HepG2 (cell line): ENCODE measurements at regions not wholly inside any gene's neighbourhood (a gene's known extent, or its start where the extent isn't known, plus 50 kb on each side); places are given as distances from the start of the nearest gene placed in this dataset.

ENCODE experiments used
- BCL6 ChIP-seq: IDR thresholded peaks from 2 replicates; pipeline ENCODE4 v1.6.1; 2016; ENCODE audit warnings: missing genetic modification reagents, missing compliant biosample characterization
- CEBPB ChIP-seq: IDR thresholded peaks from 2 replicates; pipeline ENCODE4 v1.6.1; 2011; ENCODE audit warnings: low read depth, low read length, improper control_type of control experiment, borderline replicate concordance
- ELF1 ChIP-seq: sonication (generic); formaldehyde crosslinking; IDR thresholded peaks from 2 replicates; pipeline ENCODE4 v1.4.0; 2020; ENCODE audit warnings: missing genetic modification reagents
- FOXJ3 ChIP-seq: sonication (generic); formaldehyde crosslinking; IDR thresholded peaks from 2 replicates; pipeline ENCODE4 v1.4.0; 2020; ENCODE audit warnings: missing genetic modification reagents, mild to moderate bottlenecking, borderline replicate concordance
- HOXA7 ChIP-seq: sonication (generic); formaldehyde crosslinking; IDR thresholded peaks from 2 replicates; pipeline ENCODE4 v1.8.1; 2022; ENCODE audit warnings: mild to moderate bottlenecking, missing genetic modification reagents, moderate library complexity
- KLF11 ChIP-seq: IDR thresholded peaks from 2 replicates; pipeline ENCODE4 v1.6.1; 2016; ENCODE audit warnings: missing compliant biosample characterization
- KLF16 ChIP-seq, 2 experiments: sonication (generic) in 1 of 2; formaldehyde crosslinking in 1 of 2; IDR thresholded peaks; 2 replicates each; pipeline versions ENCODE4 v1.6.1 to v1.8.0; 2016 to 2023; ENCODE audit warnings: missing genetic modification reagents in 2 of 2, missing compliant biosample characterization in 1 of 2
- MAZ ChIP-seq, 2 experiments: sonication (generic) in 1 of 2; formaldehyde crosslinking in 1 of 2; IDR thresholded peaks; 2 replicates each; pipeline versions ENCODE4 v1.5.0 to v1.6.1; 2012 to 2020; ENCODE audit warnings: low read depth in 2 of 2, mild to moderate bottlenecking in 2 of 2, borderline replicate concordance in 1 of 2, improper control_type of control experiment in 1 of 2, low read length in 1 of 2, missing genetic modification reagents in 1 of 2, moderate library complexity in 1 of 2
- MTA1 ChIP-seq: sonication (generic); formaldehyde crosslinking; IDR thresholded peaks from 2 replicates; pipeline ENCODE4 v1.4.0; 2020; ENCODE audit warnings: missing genetic modification reagents, mild to moderate bottlenecking, borderline replicate concordance
- NFE2L2 ChIP-seq: fragments of 150-350 bp; IDR thresholded peaks from 2 replicates; pipeline ENCODE4 v1.6.1; 2014; ENCODE audit warnings: low read length
- NONO ChIP-seq, 2 experiments: fragments of 450-650 bp in 1 of 2; sonication (generic) in 1 of 2; formaldehyde crosslinking in 1 of 2; IDR thresholded peaks in 1 of 2; conservative IDR thresholded peaks in 1 of 2; 2 replicates each; pipeline versions ENCODE4 v1.6.1 to v1.8.0; 2017 to 2022; ENCODE audit warnings: mild to moderate bottlenecking in 1 of 2, missing genetic modification reagents in 1 of 2, moderate library complexity in 1 of 2
- ONECUT2 ChIP-seq: sonication (generic); formaldehyde crosslinking; IDR thresholded peaks from 2 replicates; pipeline ENCODE4 v1.4.0; 2020; ENCODE audit warnings: missing genetic modification reagents
- RBAK ChIP-seq: sonication (generic); formaldehyde crosslinking; IDR thresholded peaks from 2 replicates; pipeline ENCODE4 v1.5.1; 2020; ENCODE audit warnings: mild to moderate bottlenecking, missing genetic modification reagents
- RFXAP ChIP-seq: sonication (generic); formaldehyde crosslinking; IDR thresholded peaks from 2 replicates; pipeline ENCODE4 v1.4.0; 2020; ENCODE audit warnings: missing genetic modification reagents, borderline replicate concordance
- RORA ChIP-seq: sonication (generic); formaldehyde crosslinking; IDR thresholded peaks from 2 replicates; pipeline ENCODE4 v1.5.0; 2020; ENCODE audit warnings: mild to moderate bottlenecking, missing genetic modification reagents, moderate library complexity
- SMAD3 ChIP-seq: sonication (generic); formaldehyde crosslinking; IDR thresholded peaks from 2 replicates; pipeline ENCODE4 v1.4.0; 2020; ENCODE audit warnings: missing genetic modification reagents
- SMARCE1 ChIP-seq: fragments of 450-650 bp; IDR thresholded peaks from 2 replicates; pipeline ENCODE4 v1.6.1; 2017; ENCODE audit warnings: borderline replicate concordance
- ZNF703 ChIP-seq: sonication (generic); formaldehyde crosslinking; IDR thresholded peaks from 2 replicates; pipeline ENCODE4 v1.5.1; 2020; ENCODE audit warnings: missing genetic modification reagents, mild to moderate bottlenecking, moderate library complexity, borderline replicate concordance
- ZNF737 ChIP-seq: sonication (generic); formaldehyde crosslinking; IDR thresholded peaks from 2 replicates; pipeline ENCODE4 v1.5.0; 2020; ENCODE audit warnings: missing genetic modification reagents, mild to moderate bottlenecking, borderline replicate concordance
- ZSCAN25 ChIP-seq: sonication (generic); formaldehyde crosslinking; IDR thresholded peaks from 2 replicates; pipeline ENCODE4 v1.8.0; 2022; ENCODE audit warnings: mild to moderate bottlenecking, missing genetic modification reagents
- TF ChIP-seq, protein P1 (sequence below): sonication (generic); formaldehyde crosslinking; IDR thresholded peaks from 2 replicates; pipeline ENCODE4 v1.9.0; 2021; ENCODE audit warnings: mild to moderate bottlenecking, missing genetic modification reagents
- TF ChIP-seq, protein P2 (sequence below): sonication (generic); formaldehyde crosslinking; IDR thresholded peaks from 2 replicates; pipeline ENCODE4 v1.5.0; 2020; ENCODE audit warnings: mild to moderate bottlenecking, missing genetic modification reagents

- TF ChIP-seq, protein P1, sequence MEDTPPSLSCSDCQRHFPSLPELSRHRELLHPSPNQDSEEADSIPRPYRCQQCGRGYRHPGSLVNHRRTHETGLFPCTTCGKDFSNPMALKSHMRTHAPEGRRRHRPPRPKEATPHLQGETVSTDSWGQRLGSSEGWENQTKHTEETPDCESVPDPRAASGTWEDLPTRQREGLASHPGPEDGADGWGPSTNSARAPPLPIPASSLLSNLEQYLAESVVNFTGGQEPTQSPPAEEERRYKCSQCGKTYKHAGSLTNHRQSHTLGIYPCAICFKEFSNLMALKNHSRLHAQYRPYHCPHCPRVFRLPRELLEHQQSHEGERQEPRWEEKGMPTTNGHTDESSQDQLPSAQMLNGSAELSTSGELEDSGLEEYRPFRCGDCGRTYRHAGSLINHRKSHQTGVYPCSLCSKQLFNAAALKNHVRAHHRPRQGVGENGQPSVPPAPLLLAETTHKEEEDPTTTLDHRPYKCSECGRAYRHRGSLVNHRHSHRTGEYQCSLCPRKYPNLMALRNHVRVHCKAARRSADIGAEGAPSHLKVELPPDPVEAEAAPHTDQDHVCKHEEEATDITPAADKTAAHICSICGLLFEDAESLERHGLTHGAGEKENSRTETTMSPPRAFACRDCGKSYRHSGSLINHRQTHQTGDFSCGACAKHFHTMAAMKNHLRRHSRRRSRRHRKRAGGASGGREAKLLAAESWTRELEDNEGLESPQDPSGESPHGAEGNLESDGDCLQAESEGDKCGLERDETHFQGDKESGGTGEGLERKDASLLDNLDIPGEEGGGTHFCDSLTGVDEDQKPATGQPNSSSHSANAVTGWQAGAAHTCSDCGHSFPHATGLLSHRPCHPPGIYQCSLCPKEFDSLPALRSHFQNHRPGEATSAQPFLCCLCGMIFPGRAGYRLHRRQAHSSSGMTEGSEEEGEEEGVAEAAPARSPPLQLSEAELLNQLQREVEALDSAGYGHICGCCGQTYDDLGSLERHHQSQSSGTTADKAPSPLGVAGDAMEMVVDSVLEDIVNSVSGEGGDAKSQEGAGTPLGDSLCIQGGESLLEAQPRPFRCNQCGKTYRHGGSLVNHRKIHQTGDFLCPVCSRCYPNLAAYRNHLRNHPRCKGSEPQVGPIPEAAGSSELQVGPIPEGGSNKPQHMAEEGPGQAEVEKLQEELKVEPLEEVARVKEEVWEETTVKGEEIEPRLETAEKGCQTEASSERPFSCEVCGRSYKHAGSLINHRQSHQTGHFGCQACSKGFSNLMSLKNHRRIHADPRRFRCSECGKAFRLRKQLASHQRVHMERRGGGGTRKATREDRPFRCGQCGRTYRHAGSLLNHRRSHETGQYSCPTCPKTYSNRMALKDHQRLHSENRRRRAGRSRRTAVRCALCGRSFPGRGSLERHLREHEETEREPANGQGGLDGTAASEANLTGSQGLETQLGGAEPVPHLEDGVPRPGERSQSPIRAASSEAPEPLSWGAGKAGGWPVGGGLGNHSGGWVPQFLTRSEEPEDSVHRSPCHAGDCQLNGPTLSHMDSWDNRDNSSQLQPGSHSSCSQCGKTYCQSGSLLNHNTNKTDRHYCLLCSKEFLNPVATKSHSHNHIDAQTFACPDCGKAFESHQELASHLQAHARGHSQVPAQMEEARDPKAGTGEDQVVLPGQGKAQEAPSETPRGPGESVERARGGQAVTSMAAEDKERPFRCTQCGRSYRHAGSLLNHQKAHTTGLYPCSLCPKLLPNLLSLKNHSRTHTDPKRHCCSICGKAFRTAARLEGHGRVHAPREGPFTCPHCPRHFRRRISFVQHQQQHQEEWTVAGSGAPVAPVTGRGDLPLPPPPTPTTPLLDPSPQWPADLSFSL (CRISPR knock-in tag) = no peak
- TF ChIP-seq RORA = no peak
- TF ChIP-seq KLF16 (CRISPR knock-in tag; IDR thresholded peaks at IDR 0.05) = peak in 1 of 2 experiments; percentile 96; a peak in 2 of 4 replicates
- no peak; the same call in 1 of the 2 replicates for TF ChIP-seq MTA1 (CRISPR knock-in tag)
- no peak for TF ChIP-seq HOXA7
- TF ChIP-seq FOXJ3 (CRISPR knock-in tag) = peak; percentile 99
- peak; percentile 39; the same call in 1 of the 2 replicates for TF ChIP-seq RFXAP (CRISPR knock-in tag)
- no peak for TF ChIP-seq MAZ (IDR thresholded peaks at IDR 0.05; ENCODE audit: borderline replicate concordance, low read depth, low read length)
- TF ChIP-seq MAZ (CRISPR knock-in tag; IDR thresholded peaks at IDR 0.05; ENCODE audit: low read depth) = 0 out of 2 replicates have a peak, but pooled peaks have one; percentile 42
- peak; percentile 73 for TF ChIP-seq ONECUT2
- peak; percentile 76 for TF ChIP-seq KLF11 (CRISPR knock-in tag)
- TF ChIP-seq, protein P2, sequence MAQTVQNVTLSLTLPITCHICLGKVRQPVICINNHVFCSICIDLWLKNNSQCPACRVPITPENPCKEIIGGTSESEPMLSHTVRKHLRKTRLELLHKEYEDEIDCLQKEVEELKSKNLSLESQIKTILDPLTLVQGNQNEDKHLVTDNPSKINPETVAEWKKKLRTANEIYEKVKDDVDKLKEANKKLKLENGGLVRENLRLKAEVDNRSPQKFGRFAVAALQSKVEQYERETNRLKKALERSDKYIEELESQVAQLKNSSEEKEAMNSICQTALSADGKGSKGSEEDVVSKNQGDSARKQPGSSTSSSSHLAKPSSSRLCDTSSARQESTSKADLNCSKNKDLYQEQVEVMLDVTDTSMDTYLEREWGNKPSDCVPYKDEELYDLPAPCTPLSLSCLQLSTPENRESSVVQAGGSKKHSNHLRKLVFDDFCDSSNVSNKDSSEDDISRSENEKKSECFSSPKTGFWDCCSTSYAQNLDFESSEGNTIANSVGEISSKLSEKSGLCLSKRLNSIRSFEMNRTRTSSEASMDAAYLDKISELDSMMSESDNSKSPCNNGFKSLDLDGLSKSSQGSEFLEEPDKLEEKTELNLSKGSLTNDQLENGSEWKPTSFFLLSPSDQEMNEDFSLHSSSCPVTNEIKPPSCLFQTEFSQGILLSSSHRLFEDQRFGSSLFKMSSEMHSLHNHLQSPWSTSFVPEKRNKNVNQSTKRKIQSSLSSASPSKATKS = peak; percentile 71; the same call in 1 of the 2 replicates
- peak; percentile 99 for TF ChIP-seq SMAD3
- TF ChIP-seq NONO (IDR thresholded peaks at IDR 0.05) = no peak
- 0 out of 2 replicates have a peak, but pooled peaks have one; percentile 76 for TF ChIP-seq NONO (CRISPR knock-in tag; conservative IDR thresholded peaks at IDR 0.05)
- TF ChIP-seq ZNF703 = peak; percentile 99
- no peak for TF ChIP-seq ZSCAN25
- TF ChIP-seq SMARCE1 = peak; percentile 95; the same call in 1 of the 2 replicates
- peak; percentile 47; the same call in 1 of the 2 replicates for TF ChIP-seq ELF1 (CRISPR knock-in tag)
- no peak for TF ChIP-seq ZNF737 (CRISPR knock-in tag)
- TF ChIP-seq CEBPB = peak; percentile 92
- TF ChIP-seq RBAK (CRISPR knock-in tag) = 0 out of 2 replicates have a peak, but pooled peaks have one; percentile 66
- TF ChIP-seq BCL6 (CRISPR knock-in tag) = peak; percentile 96
- 0 out of 2 replicates have a peak, but pooled peaks have one; percentile 10 for TF ChIP-seq NFE2L2
These were observed 461.0 kb downstream of the GBE1 start (continued) for GRCh38 chr3:81300324-81300927.
